Right ventricle myocardium superior (tissue), 1 donor: ENCODE measurements at regions not wholly inside any gene's neighbourhood (a gene's known extent, or its start where the extent isn't known, plus 50 kb on each side); places are given as distances from the start of the nearest gene placed in this dataset.
"Not testable (repeated sequence)": the region's sequence is repeated elsewhere in the genome, so short reads cannot be mapped to it uniquely, and the experiment has no call there.

Experiments
- ATAC-seq: fragments of 200-7000 bp; cut with Tn5 transposase; one replicate; pipeline ENCODE4 v1.9.1; 2020; ENCODE audit warnings: mild to moderate bottlenecking; ENCODE audit not compliant: poor library complexity
- DNase-seq: peaks from one replicate; pipeline ENCODE4 v3.0.0-alpha.2; 2020
- intact Hi-C: fragments of 100-400 bp; cut with DNase I; formaldehyde crosslinking; loops from one replicate; pipeline ENCODE4 v1.11.2; 2022
- donor health status: DM: no; HTN: yes; CAD: no; lungs with severe emphysema.

DNA sequence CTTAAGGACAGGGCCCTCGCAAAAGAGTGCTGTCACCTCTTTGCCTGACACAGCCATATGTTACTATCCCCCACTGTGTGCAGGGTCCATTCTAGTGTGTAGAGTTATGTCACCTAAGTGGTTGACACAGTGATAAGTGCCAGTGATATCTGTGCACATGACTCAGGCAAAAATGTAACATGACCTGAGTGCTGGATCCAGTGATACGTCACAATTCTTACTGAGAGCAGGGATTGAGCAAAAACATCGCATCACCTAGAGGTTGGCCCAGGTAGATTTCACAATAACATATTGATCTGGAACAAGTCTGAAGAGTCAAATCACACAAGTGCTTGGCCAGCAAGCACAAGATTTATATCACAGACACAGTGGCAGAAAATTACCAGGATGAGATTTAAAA, 100.5 kb upstream of the BPY2B start:
- intact Hi-C loops, DNase-seq, ATAC-seq: not testable (repeated sequence)

DNA sequence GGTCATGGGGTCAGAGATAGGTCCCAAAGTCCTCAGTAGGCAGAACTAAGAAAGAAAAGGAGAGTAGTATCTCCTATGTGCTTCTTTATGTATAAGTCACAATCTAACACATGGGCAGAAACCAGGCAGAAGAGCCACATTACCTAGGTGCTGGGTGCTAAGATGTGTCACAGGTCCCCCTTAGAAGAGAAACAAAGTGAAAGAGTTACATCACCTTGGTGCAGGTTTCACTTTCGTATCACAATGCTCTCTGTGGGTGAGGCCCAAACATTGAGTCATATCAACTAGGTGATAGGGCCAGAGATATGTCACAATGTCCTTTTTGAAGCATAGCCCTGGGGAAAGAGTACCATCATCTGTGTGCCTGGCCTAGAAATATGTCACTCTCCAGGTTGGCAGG, 96.1 kb upstream of the BPY2B start:
- DNase-seq, intact Hi-C loops, ATAC-seq: not testable (repeated sequence)

DNA sequence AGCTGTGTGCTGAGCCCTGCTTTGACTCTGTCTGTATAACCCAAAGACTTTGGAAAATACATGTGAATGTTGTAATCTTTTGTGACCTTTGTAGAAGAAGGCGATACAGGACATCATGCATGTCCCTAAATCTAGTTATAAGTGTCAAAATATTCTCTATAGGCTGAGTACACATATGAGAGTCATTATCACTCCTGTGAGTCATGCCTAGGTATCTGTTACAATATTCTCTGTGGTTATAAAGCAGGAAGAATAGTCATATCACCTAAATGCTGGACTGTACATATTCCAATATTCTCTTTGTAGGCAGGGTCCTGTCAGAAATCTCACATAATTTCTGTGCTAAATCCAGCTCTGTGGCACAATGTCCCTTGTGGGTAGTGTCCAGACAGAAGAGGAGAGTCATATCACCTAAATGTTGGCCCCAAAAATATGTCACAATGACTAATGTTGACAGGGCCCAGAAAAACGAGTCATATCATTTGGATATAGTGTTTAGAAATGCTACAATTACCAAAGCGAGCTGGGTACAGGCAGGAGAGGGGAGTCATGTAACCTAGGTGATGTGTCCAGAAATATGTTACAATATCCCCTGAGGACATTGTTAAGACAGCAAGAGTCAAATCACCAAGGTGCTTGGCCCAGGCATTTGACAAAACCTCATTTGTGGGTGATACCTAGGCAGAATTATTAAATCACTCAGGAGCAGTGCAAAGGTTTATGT, 80.4 kb upstream of the BPY2B start:
- ATAC-seq, DNase-seq, intact Hi-C loops: not testable (repeated sequence)

DNA sequence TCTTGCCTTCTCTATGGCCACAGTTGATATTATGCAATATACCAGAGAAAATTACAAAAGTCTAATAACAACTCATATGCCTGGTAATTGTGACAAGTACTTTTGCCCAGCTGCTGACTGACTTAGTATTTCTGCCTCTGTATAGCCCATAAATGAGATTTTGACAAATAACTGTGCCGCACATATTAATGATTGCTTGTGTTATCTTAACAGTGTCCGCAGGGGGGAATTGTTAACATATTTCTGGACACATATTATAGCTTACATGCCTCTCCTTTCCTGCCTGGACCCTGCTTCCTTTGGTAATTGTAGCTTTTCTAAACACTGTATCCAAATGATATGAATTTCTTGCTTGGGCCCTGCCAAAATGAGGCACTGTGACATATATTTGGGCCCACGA, 69.0 kb upstream of the BPY2B start:
- intact Hi-C loops, ATAC-seq, DNase-seq: not testable (repeated sequence)

DNA sequence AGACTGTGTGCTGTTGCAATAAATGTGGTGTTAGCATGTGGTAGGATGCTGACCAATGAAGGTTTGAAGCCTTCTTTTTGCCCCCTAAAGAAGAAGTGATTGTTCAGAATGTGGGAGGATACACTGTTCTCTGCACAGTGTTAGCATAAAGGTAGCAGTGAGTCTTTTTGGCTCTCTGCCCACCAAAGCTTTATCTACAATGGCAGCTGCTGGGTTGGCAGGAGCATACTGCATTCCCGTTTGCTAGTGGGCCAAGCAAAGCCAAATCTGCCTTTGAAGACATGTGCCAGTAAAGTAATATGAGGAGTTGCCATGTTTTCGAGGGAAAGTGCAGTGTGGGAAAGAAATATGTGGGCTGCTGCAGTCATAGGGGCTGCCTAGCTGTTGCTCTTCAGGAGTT, 56.4 kb upstream of the BPY2B start:
- ATAC-seq: peak; percentile 82
- DNase-seq, intact Hi-C loops: not testable (repeated sequence)
